GM21360 (cell line): ENCODE measurements at regions not wholly inside any gene's neighbourhood (a gene's known extent, or its start where the extent isn't known, plus 50 kb on each side); places are given as distances from the start of the nearest gene placed in this dataset.

Experiments used
- ATAC-seq: cut with Tn5 transposase; IDR thresholded peaks from one replicate; pipeline ENCODE4 v1.9.1; 2021; ENCODE audit warnings: mild to moderate bottlenecking, moderate library complexity; ENCODE audit not compliant: unreplicated experiment

DNA sequence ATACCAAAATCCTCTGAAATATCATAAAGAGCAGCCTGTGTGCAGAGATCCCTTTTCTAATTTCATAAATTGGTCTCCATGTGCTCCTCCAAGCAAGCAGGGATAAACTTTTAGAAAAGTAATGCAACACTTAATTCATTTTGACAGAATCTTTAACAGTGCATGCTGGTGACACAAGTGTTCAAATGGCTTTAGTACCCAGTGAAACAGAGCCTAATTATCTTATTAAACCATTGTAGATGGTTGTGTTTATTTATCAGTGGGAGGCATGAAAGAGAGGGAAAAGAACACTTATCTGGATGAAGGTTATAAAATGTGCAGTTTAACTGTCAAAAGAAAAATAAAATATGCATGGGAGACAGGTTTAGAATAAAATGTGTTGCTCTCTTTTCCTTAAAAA is 945.0 kb upstream of the PCDH20 start:
- no peak for ATAC-seq

DNA sequence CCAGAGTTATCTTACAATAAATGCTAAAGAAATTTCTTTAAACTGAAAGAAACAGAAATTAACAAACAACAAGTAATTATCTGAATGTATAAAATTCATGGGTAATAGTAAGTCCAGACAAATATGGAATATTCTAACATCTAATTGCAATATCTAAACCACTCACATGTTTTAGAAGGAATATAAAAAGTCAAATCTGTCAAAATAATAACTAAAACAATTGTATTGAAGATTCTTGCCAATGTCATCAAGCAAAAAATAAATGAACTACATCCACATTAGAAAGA is 942.9 kb upstream of the PCDH20 start:
- no peak for ATAC-seq

DNA sequence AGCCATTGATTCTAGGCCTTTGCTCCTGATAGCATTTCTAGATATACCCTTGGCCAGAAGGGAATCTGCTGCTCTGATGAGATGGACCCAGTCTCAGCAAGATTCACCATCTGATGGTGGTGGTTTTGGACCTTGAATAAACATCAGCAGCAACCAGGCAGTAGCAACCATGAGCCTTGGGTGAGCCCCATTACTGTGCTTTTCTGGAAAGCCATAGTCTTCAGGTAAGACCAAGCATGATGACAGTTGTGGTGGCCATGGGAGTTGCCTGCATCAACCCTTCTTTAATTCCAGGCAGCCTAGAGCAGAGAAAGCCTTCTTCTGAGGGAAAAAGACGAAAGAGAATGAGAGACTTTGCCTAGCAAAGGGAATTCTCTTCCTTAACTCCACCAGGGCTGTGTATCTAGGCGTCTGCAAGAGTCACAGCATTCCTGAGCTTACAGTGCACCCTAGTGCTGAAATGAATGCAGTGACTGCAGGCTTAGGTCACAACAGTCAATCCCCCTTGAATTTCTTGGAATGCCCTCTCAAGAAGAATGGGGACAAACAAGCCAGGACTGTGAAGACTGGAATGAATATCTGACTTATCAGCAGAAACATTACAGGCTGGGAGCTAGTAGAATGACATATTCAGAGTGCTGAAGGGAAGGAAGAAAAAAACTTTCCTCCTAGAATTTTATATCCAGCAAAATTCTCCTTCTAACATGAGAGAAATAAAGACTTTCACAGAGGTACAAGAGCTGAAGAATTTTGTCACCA is 942.4 kb upstream of the PCDH20 start:
- peak; percentile 94 for ATAC-seq

DNA sequence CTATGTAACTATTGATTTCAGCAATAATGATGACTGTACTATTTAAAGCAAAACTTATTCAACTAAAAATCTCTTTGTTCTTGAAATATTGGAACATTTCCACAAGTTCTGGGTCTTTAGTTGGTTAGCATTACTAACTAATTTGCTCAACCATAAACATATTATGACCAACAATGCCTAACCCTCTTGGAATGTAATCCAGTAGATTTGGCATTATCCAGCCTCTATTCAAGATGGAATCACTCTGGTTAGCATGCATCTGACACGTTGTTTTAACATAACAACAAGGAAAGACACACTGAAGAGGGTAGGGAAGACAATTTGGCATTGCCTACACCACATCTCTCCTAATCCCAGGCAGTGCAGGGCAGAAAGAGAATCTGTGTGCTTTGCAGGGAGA is 941.3 kb upstream of the PCDH20 start:
- no peak for ATAC-seq

DNA sequence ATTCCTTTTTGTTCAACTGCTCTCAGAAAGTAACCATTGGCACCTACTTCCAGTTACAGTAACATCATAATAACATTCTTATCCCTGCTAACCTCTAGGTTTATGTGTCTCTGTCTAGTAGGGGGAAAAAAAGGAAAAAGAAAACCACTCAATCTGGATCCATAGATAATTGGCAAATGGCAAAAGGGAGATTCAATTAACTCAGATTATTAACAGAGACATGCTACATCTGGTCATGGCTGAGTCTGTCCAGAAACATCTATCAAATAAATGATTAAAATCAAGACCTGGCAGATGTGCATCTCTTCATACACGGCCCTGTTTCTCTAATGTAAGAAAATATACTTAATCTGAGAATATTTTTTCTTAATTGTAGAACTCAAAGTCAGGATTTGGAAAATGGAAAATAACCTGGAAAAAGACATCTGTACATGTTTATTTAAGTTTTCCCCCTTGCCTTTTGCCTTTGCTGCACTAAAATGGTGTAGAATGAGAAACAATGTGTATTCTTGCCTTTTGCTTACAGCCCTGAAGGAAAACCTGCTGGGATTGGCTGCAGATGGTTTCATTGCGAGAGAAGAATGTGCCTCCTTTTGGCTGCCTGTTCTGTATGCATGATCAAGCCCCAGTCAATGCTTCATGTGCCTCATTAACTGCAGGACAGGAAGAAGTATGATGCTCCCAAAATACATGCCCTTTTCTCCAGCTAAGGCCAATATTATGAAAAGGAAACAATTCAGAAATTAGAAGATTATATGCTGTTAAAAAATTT is 921.6 kb upstream of the PCDH20 start:
- no peak for ATAC-seq

DNA sequence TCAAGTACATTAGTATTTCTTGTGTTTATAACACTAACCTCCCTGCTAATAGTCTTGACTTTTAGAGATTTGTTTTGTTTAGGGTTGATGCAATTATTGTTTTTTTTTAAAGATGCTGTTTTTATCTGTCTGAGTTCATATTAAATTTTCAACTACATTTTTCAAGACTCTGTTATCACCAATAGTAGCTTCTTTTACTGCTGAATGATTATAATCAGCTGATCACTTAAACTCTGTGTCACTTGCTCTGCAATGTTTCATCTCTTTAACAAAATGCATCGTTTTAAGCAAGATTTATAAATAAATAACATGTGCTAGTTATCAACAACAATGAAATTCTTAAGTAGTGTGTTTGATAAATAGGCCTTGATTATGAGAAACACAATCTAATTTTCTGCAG is 920.9 kb upstream of the PCDH20 start:
- no peak for ATAC-seq

DNA sequence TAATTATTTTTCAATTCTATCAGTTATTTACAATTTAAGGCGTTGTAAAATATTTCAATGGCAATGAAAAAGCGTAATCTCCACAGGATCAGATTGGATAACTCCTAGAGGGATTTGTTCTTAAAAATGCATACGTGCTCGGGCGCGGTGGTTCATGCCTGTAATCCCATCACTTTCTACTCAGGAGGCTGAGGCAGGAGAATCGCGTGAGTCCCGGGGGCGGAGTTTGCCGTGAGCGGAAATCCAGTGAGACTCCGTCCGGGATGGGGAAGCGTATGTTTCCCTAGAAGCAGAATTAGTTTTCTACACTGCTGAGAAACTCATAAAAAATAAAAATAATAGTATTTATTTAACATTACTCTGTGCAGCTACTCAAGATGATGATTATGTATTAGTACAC is 917.8 kb upstream of the PCDH20 start:
- ATAC-seq, result no peak

DNA sequence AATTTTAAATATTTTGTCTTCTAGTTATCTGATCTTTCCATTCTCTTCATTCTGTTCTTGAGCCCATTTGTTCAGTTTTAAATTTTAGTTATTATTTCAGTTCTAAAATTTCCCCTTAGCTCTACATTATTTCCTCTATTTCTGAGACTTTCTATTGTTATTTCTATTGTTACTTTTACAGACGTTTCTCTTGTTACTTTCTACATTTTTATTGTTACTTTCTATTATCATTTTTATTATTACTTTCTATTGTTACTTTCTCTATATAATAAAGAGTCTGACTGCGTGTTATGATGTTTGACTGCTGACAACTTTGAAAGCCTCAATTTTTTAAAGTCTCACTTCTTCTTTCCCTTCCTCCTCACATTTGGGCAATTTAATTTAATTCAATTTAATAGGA is 915.7 kb upstream of the PCDH20 start:
- no peak for ATAC-seq

DNA sequence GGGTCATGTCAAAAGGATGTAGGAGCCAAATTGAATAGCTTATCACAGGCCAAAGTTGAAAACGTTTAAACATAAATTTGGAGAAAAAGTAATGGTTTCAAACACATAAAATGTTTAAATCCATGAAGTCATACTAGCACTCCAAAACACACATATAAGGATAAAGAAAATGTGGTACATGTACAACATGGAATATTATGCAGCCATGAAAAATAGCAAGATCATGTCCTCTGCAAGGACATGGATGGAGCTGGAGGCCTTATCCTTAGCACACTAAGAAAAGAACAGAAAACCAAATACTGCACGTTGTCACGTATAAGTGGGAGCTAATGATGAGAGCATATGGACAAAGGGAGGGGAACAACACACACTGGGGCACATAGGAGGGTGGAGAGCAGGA is 911.7 kb upstream of the PCDH20 start:
- no peak for ATAC-seq

DNA sequence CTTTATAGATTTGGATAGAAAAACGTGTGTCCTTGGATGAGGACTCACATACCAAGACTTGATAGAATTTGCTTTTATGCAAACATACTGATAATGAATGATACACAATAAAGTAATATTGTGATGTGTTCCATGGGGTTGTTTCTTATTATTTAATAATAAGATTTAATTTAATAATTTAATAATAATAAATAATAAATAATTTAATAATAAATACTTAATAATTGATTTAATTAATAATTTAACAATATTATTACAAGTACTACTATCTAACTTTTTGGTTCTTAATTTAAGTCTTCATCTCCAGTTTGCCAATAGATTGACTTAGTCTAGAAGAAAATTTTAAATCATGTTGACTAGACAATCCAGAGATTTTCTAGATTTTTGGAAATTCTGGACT is 909.2 kb upstream of the PCDH20 start:
- no peak for ATAC-seq

DNA sequence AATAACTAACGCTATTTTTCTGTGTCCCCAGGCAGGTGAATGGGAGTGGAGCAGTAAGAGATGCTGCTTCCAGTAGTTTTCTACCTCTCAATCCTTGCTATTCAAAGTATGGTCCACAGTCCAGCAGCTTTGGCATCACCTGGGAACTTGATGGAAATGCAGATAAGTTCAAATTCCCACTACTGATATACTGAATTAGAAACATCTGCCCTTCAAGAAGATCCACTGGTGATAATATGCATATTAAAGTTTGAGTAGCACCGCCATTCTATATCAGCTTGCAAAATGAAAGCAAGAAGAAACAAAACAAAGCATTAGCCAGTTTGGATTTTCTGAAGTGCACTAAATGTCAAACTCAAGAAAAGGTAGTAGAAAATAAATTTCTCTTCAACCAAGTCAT is 906.2 kb upstream of the PCDH20 start:
- ATAC-seq, result no peak

DNA sequence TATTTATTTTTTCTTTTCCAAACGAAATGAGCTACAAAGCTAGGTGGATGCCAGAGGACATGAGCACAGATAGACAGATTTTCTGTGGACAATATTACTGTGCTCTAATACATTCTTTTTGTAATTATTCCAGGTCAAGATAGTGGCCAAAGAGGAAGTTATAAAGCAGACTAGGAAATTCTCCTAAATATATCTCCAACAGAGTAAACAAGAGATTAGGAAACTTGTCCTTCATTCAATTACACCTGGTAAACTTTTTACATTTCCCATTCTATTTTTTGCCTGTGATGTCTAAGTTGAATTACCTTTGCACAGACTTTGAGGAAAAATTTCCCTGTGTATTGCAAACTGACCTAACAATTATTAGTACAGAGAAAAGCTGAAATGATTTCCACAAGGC is 905.5 kb upstream of the PCDH20 start:
- ATAC-seq, result no peak

DNA sequence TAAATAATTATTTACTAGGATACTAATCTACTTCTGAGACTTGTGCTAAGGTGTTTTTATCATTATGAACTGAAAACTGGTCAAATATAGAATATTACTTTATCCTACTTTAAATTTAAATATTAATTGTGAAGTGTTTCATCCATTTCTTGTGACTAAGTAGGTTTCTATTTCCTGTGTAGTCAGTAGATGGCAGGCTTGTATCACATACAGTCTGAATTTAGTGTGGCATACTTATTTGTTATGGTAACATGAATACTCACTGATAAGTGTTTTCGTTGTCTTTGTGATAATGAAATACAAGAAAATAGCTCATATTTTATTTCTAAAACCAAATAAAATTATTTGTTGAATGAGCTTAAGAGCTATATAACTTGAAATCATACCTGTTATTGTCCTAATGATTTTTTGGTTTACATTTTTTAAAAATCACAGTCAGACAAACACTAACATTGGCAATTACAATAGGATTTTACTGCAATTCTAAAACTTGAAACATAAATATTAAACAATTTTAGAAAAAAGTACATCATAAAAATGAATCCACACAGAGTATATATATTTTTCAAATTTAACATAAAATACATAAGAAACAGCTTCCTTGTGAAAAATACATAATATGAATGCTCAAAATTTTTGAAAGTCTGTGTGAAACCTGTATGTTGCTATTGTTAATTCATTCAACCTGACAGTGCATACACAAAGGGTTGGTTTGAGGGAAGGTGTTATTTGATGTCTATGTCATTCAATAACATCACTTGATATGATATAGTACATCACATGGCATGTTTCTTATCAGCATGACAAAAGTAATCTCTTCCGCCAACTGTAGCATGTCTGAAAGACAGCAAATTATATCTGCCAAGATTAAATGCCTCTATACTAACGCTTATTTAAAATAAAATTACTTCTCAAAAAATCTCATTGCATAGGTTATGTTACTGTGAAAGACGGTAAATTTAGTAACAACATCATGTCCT is 904.8 kb upstream of the PCDH20 start:
- ATAC-seq, result peak; percentile 81

DNA sequence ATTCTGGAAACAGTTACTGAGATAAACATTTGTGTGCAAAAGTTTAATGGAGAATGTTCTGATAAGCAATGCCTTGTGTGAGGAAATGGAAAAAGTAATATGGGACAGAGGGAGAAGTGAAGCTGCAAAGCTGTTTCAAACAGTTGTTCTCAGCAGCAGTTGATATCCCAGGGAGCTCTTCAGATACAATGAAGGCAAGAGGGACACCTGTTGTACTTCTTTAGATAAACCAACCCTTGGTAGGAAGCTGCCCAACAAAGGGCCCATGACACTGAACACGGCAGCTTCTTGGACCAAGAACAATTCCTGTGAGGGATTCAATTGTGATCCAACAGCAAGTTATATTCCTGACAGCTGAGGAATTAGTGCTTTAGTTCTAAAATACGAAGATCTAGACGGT is 894.3 kb upstream of the PCDH20 start:
- no peak for ATAC-seq

DNA sequence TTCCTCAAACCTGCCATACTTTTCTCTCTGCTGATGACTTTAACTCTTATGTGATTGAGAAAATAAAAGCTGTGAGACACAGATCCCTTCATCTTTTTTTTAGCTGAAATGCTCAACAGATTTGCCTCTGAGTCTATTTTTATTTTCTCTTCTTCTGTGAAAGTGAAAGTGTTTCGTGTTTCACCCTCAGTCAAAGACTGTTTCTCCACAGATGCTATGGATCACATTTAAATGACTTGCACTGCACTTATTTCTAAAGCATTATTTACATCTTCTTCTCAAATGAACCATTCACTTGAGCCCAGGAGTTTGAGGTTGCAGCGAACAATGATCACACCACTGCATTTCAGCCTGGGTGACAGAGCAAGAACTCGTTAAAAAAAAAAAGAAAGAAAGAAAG is 890.1 kb upstream of the PCDH20 start:
- peak; percentile 94 for ATAC-seq

DNA sequence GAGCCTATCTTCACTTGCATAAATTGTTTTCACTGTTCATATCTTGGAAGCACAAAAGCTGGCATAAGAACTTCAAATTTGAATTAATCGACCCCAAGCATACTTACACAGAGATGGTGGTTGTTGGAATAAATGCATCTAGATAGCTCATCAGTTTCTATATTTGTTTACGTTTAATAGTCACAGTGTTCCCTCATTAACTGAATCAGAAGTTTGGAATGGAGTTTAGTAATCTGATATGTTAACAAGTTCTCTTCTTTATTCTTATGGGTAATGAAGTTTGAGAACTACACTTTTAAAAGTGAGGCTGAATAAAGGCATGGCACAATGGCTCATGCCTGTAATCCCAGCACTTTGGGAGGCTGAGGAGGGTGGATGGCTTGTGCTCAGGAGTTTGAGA is 886.7 kb upstream of the PCDH20 start:
- ATAC-seq, result no peak

DNA sequence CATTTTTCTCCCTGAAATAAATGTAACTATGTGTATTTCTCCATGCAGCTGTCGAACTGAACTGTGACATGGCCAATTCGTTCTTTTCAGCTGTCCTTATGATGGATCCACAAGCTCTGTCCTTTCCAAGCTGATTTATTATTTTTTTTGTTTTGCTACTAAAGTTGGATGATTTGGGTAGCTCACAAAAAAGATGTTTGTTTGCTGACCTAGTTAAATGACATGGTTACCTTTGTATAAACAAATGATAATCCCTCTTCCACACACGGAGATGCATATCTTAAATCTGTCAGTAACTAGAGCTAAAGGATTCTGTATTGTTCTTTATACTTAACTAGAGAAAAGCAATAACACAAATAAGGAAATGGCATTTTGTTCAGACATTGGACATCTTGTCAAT is 884.3 kb upstream of the PCDH20 start:
- no peak for ATAC-seq

DNA sequence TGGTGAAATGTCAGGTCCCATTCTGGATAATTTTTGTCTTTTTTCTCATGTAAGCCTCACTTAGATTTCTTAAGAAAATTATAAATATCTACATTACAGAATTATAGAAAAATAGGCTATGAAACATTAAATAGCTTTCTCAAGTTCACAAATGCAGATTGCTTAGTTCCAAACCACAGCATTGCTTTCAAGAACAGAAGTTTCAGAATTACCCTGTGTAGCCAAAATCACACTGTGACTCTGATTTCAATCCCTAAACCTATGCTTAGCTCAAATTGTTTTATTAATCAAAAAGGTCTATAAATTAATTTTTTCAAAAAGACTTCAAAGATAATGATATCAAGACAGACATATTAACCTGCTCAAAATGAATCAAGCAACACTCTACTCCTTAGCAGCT is 881.2 kb upstream of the PCDH20 start:
- ATAC-seq, result no peak

DNA sequence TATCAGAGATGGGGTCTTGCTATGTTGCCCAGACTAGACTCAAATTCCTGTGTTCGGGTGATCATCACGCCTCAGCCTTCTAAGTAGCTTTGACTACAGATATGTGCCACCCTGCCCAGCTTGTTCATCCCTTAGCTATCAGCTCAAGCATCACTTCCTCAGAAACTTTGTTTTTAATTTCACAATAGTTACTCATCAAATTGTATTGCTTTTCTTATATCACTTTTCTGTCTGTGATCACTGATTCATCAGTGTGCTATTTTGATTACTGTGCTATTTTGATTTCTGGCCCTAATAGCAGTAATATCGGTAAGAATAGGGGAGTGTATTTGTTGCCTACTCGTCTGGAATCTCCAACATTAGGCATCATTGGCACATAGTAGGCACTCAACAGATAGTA is 878.6 kb upstream of the PCDH20 start:
- no peak for ATAC-seq

DNA sequence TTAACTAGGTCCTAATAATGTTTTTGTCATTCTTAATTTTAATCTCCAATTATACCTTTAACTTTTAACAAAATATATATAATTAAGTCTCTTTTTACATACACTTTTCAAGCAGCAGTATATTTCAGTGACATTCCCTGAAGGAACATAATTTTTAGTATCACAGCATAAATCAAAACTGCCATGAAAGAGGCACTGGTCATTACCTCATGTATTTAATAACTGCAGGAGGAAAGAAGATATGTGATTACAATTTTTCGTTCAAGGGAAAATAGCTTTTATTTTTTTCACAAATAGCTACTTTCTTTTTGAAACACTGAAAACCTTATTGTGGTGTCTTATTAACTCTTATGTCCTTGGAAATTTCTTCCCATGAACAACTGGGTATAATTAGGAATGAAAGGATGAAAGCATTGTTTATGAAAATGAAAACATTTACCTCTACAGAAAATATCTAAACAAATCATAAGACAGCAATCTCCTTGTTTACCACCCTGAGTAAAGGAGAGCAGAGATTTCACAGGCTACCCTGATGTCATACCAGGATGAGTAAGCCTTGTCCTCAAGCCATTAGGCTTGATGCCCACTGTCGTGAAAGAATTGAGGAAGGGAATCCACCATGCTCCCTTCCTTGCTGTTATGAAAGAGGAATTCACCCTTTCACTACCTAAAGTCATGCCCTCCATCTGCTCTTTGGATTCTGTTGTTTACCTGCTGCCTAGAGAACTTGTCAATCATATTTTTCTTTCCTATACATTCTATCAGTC is 877.2 kb upstream of the PCDH20 start:
- ATAC-seq, result no peak

DNA sequence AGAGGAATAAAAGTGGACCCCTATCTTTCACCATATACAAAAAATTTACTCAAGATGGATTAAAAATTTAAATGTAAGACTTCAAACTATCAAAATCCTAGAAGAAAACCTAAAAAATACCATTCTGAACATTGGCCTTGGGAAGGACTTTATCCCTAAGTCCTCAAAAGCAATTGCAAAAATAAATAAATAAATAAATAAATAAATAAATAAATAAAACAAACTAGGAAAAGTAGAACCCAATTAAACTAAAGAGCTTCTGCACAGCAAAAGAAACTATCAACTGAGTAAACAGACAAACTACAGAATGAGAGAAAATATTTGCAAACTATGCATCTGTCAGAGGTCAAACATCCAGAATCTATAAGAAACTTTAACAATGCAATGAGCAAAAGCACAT is 874.9 kb upstream of the PCDH20 start:
- no peak for ATAC-seq
